D721Med (cell line): ENCODE measurements at regions not wholly inside any gene's neighbourhood (a gene's known extent, or its start where the extent isn't known, plus 50 kb on each side); places are given as distances from the start of the nearest gene placed in this dataset.

Experiments
- DNase-seq: peaks from one replicate; pipeline ENCODE4 v3.0.0; 2011; ENCODE audit warnings: low spot score; ENCODE audit not compliant: insufficient read length
- FAIRE-seq: peaks from 2 replicates; lab custom pipeline; 2011; peaks lifted over from hg19 to GRCh38; lab: Jason Lieb, UNC
- CTCF ChIP-seq: IDR thresholded peaks from 2 replicates; pipeline ENCODE4 v1.5.1; 2012; ENCODE audit warnings: mild to moderate bottlenecking, control low read depth; ENCODE audit not compliant: insufficient read depth; ENCODE audit errors: missing control alignments

- no peak for FAIRE-seq
Measured at GRCh38 chr5:124583469-124584350, 162.7 kb downstream of the ZNF608 start.

GRCh38 chr5:124582561-124582840 lies 163.9 kb downstream of the ZNF608 start:
- DNase-seq (no peak), FAIRE-seq (no peak)
- TF ChIP-seq CTCF, result no peak

More at GRCh38 chr5:124583469-124584350, 162.7 kb downstream of the ZNF608 start:
- no peak for DNase-seq
- TF ChIP-seq CTCF, result no peak

GRCh38 chr5:124581738-124582560 lies 164.5 kb downstream of the ZNF608 start:
- no peak for FAIRE-seq

GRCh38 chr5:124580925-124581737 lies 165.3 kb downstream of the ZNF608 start:
- no peak for FAIRE-seq
- DNase-seq, result no peak
- no peak for TF ChIP-seq CTCF

More at GRCh38 chr5:124581738-124582560, 164.5 kb downstream of the ZNF608 start:
- no peak for DNase-seq
- TF ChIP-seq CTCF, result no peak

- no peak for DNase-seq
- no peak for TF ChIP-seq CTCF
- FAIRE-seq, result no peak
Measured at GRCh38 chr5:124580512-124580911, 165.9 kb downstream of the ZNF608 start.

GRCh38 chr5:124576848-124577409 lies 169.5 kb downstream of the ZNF608 start:
- TF ChIP-seq CTCF, result no peak
- FAIRE-seq, result no peak
- DNase-seq, result no peak
